ENCODE measurements at regions not wholly inside any gene's neighbourhood (a gene's known extent, or its start where the extent isn't known, plus 50 kb on each side); places are given as distances from the start of the nearest gene placed in this dataset.

GRCh38 chrX:124842205-124842604 lies 477.5 kb upstream of the TEX13C start:
- H3K27ac Mint-ChIP-seq = no peak overlapping the region
- H3K36me3 Mint-ChIP-seq = no peaks in the 10 kb centered on the region
- DNase-seq (ENCODE audit: low spot score in 2 of 2) = no peak
- no peak for ATAC-seq
- no peaks in the 10 kb centered on the region for H3K9me3 Mint-ChIP-seq

DNA sequence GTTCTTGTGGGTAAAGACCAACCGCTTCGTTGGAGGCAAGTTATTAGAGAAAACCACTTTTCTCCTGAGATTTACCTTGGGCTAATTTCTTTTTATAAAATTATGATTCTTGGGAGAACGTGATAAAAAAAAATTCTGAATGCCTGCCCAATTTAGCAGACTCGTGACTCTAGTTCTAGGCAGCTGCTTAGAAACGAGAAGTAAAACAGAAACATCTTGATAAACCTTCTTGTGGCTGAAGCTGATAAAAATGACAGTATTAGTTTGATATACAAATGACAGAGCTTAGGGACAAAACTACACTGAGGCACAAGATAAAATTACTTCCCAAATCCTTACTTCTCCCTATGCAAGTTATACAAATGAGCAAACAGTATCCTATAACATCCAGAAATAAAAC lies 458.9 kb upstream of the TEX13C start:
- DNase-seq (ENCODE audit: low spot score in 2 of 2) = no peak
- peaks cover 0 to 6% of the 10 kb centered on the region in 2 donors for H3K36me3 Mint-ChIP-seq
- H3K27ac Mint-ChIP-seq = no peak overlapping the region
- ATAC-seq = no peak
- no peaks in the 10 kb centered on the region for H3K9me3 Mint-ChIP-seq

- no peaks in the 10 kb centered on the region for H3K9me3 Mint-ChIP-seq
- DNase-seq (ENCODE audit: low spot score in 2 of 2) = no peak
- H3K36me3 Mint-ChIP-seq = peaks cover 0 to 6% of the 10 kb centered on the region in 2 donors
- no peak overlapping the region for H3K27ac Mint-ChIP-seq
- no peak for ATAC-seq
These were observed 457.4 kb upstream of the TEX13C start for GRCh38 chrX:124862301-124862700.

GRCh38 chrX:124863303-124863702 lies 456.4 kb upstream of the TEX13C start:
- Mint-ChIP-seq H3K9me3 (no peaks in the 10 kb centered on the region), H3K27ac (no peak overlapping the region), H3K36me3 (peaks cover 0 to 6% of the 10 kb centered on the region in 2 donors)
- ATAC-seq (no peak), DNase-seq (ENCODE audit: low spot score in 2 of 2) (no peak)

- no peaks in the 10 kb centered on the region for H3K9me3 Mint-ChIP-seq
- no peak for DNase-seq (ENCODE audit: low spot score in 2 of 2)
These were observed 432.1 kb upstream of the TEX13C start for GRCh38 chrX:124887572-124887971.

DNA sequence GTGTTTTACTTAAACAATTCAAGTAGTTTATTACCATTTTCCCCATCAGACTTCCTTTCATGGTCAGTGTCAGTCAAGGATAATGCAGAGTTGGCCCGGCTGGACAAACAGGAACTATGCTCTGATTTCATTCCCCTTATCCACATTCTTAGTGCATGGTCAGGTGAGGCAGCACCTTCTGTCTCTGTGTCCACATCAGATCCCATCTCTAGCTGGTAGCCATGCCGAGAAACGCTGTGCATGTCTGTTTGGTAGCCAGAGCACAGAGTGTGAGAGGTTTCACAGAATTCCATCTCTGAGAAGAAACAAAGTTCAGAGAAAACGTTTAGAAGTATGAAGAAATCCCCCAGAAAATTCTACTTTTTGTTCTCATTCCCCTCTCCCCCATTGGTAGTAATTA lies 423.7 kb upstream of the TEX13C start:
- ATAC-seq = no peak
- no peaks in the 10 kb centered on the region for H3K9me3 Mint-ChIP-seq
- no peaks in the 10 kb centered on the region for H3K36me3 Mint-ChIP-seq
- DNase-seq (ENCODE audit: low spot score in 2 of 2) = no peak
- no peak overlapping the region for H3K27ac Mint-ChIP-seq

More at GRCh38 chrX:124887572-124887971, 432.1 kb upstream of the TEX13C start:
- Mint-ChIP-seq H3K27ac (no peak overlapping the region), H3K36me3 (no peaks in the 10 kb centered on the region)
- ATAC-seq = no peak

DNA sequence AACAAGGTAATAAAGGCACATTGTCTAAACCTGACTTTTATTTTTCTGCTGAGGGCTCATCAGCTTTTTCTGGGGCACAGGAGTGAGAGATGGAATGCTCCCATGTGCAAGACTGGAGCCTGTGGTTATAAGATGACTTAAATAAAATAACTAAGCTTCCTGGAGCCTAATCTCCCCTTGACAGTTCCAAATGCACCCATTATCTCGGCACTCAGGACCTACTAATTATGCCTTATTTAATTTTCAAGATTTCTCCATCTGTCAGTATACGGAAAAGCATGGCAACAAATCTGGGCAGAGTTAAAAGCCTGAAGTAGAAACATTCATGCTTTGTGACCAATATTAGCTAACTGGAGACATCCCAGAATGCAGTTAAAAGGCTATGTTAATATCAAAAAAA lies 416.7 kb upstream of the TEX13C start:
- Mint-ChIP-seq H3K9me3 (no peaks in the 10 kb centered on the region), H3K36me3 (no peaks in the 10 kb centered on the region), H3K27ac (no peak overlapping the region)
- ATAC-seq (no peak), DNase-seq (ENCODE audit: low spot score in 2 of 2) (no peak)

DNA sequence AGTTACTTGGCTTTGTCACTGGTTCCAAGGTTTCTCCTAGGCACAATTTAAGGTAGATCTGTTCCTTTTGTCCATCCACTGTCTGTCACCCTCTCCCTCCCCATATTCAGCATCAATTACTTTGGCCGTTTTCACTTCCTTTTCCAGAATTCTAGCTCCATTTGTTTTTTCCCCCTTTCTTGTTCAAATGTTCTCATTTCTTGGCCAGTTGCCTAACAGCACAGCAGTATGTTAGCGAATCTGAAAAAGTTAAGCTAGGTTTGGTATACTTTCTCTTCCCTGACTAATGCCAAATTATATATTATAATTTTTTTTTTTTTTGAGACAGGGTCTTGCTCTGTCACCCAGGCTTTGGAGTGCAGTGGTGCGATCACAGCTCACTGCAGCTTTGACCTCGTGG lies 409.1 kb upstream of the TEX13C start:
- Mint-ChIP-seq H3K9me3 (no peaks in the 10 kb centered on the region), H3K27ac (no peak overlapping the region), H3K36me3 (no peaks in the 10 kb centered on the region)
- no peak for ATAC-seq
- no peak for DNase-seq (ENCODE audit: low spot score in 2 of 2)

- ATAC-seq = no peak
- Mint-ChIP-seq H3K9me3 (no peaks in the 10 kb centered on the region), H3K36me3 (no peaks in the 10 kb centered on the region), H3K27ac (no peak overlapping the region)
- DNase-seq (ENCODE audit: low spot score in 2 of 2) = no peak
These were observed 402.7 kb upstream of the TEX13C start for GRCh38 chrX:124917011-124917410.

DNA sequence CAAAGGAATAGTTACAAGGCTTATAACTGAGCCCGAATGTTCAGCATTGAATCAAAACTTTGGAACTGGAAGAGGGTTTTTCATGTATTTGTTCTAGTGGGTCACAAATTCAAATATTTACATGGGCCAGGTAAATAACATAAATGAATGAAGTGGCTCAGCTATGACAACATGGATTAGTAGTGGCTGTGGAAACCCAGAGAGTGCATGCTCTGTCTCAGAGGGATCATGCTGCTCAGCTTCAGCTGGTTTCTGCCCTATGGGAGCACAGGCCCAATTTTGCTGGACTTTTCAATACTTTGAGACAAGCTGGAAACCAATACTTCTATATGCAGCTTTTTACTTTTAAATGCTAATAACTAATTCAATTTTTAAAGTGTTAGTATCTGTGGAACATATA lies 394.0 kb upstream of the TEX13C start:
- DNase-seq (ENCODE audit: low spot score in 2 of 2) (no peak), ATAC-seq (no peak)
- no peaks in the 10 kb centered on the region for H3K9me3 Mint-ChIP-seq
- no peak overlapping the region for H3K27ac Mint-ChIP-seq
- no peaks in the 10 kb centered on the region for H3K36me3 Mint-ChIP-seq

DNA sequence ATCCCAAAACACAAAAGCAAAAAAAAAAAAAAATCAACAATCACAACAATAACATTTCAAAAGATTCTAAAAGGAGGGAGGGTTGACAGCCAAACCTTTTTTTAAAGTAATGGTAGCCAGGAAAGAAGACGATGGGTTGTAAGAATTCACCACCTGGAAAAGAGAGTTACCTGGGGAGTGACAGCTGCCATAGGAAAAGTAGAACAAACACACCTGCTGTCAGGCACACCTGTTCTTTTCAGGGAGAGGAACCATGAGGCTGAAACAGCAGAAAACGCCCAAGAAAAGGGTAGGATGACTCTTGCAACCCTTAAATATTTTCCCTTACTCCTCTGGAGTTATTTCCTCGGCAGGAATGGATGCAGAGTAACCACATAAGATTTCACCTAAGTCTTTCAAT lies 388.4 kb upstream of the TEX13C start:
- Mint-ChIP-seq H3K9me3 (no peaks in the 10 kb centered on the region), H3K36me3 (no peaks in the 10 kb centered on the region)
- ATAC-seq = no peak

GRCh38 chrX:124931958-124932357 lies 387.7 kb upstream of the TEX13C start:
- Mint-ChIP-seq H3K36me3 (no peaks in the 10 kb centered on the region), H3K9me3 (no peaks in the 10 kb centered on the region), H3K27ac (no peak overlapping the region)
- DNase-seq (ENCODE audit: low spot score in 2 of 2) (no peak), ATAC-seq (no peak)

More for the DNA sequence above, 388.4 kb upstream of the TEX13C start:
- H3K27ac Mint-ChIP-seq = no peak overlapping the region
- DNase-seq (ENCODE audit: low spot score in 2 of 2) = no peak

DNA sequence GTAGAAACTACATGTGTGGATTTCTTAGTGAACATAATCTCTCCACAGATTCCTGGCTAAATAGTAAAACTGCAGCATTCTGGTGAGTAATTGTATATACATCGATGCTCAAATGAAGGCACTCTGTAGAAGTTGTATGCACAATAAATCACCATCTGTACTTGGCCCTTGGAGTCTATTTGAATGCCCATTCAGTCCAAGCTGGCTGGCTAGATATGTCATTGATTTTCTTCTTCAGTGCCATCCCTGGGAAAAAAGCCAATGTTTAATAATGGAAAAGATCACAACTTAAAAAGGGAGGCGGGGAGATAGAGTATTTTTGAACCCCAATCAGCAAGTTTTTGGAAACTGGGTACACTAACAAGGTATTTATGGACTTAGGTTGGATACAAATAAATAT lies 381.0 kb upstream of the TEX13C start:
- H3K36me3 Mint-ChIP-seq = no peaks in the 10 kb centered on the region
- no peaks in the 10 kb centered on the region for H3K9me3 Mint-ChIP-seq
- ATAC-seq = no peak
- H3K27ac Mint-ChIP-seq = no peak overlapping the region
- no peak for DNase-seq (ENCODE audit: low spot score in 2 of 2)

- H3K27ac Mint-ChIP-seq = no peak overlapping the region
- H3K9me3 Mint-ChIP-seq = no peaks in the 10 kb centered on the region
- ATAC-seq (no peak), DNase-seq (ENCODE audit: low spot score in 2 of 2) (no peak)
- H3K36me3 Mint-ChIP-seq = no peaks in the 10 kb centered on the region
These were observed 379.1 kb upstream of the TEX13C start for GRCh38 chrX:124940531-124940930.

- Mint-ChIP-seq H3K27ac (no peak overlapping the region), H3K36me3 (no peaks in the 10 kb centered on the region), H3K9me3 (no peaks in the 10 kb centered on the region)
- DNase-seq (ENCODE audit: low spot score in 2 of 2) (no peak), ATAC-seq (no peak)
These were observed 365.3 kb upstream of the TEX13C start for GRCh38 chrX:124954402-124954801.

- DNase-seq (ENCODE audit: low spot score in 2 of 2) (no peak), ATAC-seq (no peak)
- Mint-ChIP-seq H3K9me3 (no peaks in the 10 kb centered on the region), H3K36me3 (no peaks in the 10 kb centered on the region), H3K27ac (no peak overlapping the region)
These were observed 359.2 kb upstream of the TEX13C start for GRCh38 chrX:124960454-124960853.

DNA sequence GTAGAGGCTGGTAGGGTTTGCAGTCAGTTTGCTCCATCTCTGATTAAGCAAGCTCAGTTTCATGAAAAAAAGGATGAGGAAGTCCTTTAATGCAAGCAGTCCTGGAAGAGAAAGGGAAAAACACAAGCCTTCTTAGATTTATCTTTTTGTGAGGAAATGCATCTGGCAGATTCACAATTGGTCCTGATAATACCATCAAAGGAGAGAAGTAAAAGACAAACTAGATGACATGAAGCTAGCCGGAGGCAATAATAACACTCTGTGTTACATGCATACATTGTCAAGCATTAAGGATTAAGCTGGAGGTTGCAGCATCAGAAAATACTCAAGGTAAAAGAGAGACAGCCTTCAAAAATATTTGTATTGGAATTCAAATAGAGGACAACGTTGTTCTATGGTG lies 356.0 kb upstream of the TEX13C start, which contains the start of gene TENM1:
Gene TENM1, minus strand, starts transcription at position 101 of the 400 bp plus-strand sequence.
- DNase-seq (ENCODE audit: low spot score in 2 of 2) = no peak
- no peak within 1 kb of the TSS for H3K27ac Mint-ChIP-seq
- ATAC-seq = no peak
- H3K36me3 Mint-ChIP-seq = no peaks in the 10 kb centered on the region
- no peaks in the 10 kb centered on the region for H3K9me3 Mint-ChIP-seq

- H3K36me3 Mint-ChIP-seq = no peaks in the 10 kb centered on the region
- no peaks in the 10 kb centered on the region for H3K9me3 Mint-ChIP-seq
- ATAC-seq (no peak), DNase-seq (ENCODE audit: low spot score in 2 of 2) (no peak)
- H3K27ac Mint-ChIP-seq = no peak overlapping the region
These were observed 344.2 kb upstream of the TEX13C start for GRCh38 chrX:124975456-124975855.

DNA sequence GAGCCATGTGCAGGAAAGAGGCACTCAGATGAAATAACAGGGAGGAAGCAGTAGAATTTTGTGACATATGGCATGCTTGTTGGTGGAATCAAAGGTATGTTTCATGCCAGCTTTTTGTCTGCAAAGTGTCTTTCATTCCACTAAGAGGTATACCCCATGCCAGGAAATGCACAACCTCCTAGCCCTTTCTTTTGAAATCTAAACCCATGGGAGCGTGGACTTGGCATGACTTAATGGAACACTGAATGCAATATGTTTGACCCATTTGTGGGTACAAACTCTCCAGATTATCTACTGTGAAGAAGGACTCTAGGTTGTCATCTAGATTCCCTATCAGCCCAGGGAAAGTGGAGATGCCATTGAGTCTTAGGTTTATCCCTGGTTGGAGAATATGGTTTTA lies 338.3 kb upstream of the TEX13C start:
- Mint-ChIP-seq H3K36me3 (no peaks in the 10 kb centered on the region), H3K27ac (no peak overlapping the region), H3K9me3 (no peaks in the 10 kb centered on the region)
- ATAC-seq (no peak), DNase-seq (ENCODE audit: low spot score in 2 of 2) (no peak)

Data from activated naive CD4-positive, alpha-beta T cell treated with anti-CD3 and anti-CD28 coated beads, Interleukin-2, amount 50 U/mL, for 72 hours (primary cell).